GM10266 (cell line): ENCODE measurements at regions not wholly inside any gene's neighbourhood (a gene's known extent, or its start where the extent isn't known, plus 50 kb on each side); places are given as distances from the start of the nearest gene placed in this dataset.

Source experiments
- DNase-seq: peaks from one replicate; pipeline ENCODE4 v3.0.0; 2012; ENCODE audit errors: extremely low spot score
- CTCF ChIP-seq: IDR thresholded peaks from 2 replicates; pipeline ENCODE4 v1.5.1; 2012; ENCODE audit warnings: mild to moderate bottlenecking, low read depth; ENCODE audit not compliant: control insufficient read depth, insufficient read depth; ENCODE audit errors: missing control alignments

DNA sequence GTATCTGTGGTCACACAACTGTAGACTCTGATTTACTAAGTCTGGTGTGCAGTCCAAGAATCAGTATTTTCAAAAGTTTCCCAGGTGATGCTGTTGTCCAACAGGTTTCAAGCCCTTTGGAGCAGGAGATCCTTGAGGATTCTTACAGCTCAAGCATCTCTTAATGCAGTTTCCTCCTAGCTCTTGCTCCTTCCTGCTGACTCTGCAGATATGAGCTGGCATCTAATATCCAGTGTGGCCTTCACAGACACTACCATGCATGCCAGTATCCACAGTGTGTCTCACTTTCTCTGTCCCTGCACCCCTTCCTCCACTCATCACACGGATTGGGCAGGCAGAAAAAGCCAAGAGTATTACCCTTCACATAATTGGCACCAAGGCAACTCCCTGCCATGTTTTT lies 182.2 kb upstream of the TNC start:
- no peak for TF ChIP-seq CTCF
- no peak for DNase-seq

GRCh38 chr9:115300874-115301273 lies 182.9 kb upstream of the TNC start:
- no peak for DNase-seq
- TF ChIP-seq CTCF: no peak

DNA sequence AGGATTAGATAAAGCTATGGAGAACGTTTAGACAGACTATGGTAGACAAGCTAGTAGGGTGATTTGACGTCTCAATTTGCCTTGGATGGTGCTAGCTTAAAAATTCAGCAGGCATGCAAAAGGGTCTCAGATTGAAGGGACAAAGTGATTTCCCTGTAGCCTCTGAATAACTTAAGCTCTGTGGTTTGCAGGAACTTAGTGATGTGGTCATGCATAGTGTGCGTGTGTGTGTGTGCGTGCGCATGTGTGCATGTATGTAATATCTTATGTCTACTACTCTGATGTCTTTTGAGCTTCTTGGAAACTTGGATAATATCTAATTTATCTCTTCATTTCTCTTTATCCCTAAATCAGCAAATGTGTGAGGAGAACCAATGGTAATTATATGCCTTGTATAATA lies 183.6 kb upstream of the TNC start:
- no peak for TF ChIP-seq CTCF
- DNase-seq: no peak

DNA sequence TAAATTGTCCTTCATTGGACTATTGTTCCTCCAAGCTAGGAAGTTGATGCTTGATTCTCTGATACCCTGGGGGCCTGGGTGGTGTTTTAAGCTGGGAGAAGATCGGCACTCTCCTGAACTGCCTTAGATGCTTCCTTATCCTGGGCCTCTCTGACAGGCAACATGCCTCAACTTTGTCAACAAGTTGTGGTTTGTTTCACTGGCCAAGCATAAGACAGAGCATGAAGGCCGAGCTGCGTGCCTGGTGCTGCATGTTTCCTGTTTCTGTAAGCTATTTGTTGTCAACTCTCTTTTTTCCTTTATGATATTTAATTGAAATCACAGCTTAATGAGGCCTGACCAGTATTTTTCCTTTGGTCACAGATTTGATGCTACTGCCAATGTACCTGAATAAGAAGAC lies 187.6 kb upstream of the TNC start:
- DNase-seq: no peak
- TF ChIP-seq CTCF: no peak

DNA sequence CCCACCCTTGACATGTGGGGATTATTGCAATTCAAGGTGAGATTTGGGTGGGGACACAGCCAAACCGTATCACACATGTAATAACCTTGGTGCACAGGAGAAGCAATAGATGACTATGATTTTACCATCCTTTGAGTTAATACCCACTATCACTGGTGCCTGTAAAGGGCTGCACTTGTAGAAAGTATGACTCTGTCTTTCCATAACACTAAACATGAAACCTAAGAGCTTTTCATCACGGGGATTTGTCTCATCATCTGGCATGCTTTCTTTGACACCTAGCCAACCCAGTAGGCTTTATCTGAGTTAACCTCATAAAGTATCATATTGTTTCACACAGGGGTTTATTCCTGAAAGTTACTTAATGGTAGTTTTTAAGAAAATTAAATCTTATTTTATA lies 188.9 kb upstream of the TNC start:
- no peak for TF ChIP-seq CTCF
- no peak for DNase-seq

DNA sequence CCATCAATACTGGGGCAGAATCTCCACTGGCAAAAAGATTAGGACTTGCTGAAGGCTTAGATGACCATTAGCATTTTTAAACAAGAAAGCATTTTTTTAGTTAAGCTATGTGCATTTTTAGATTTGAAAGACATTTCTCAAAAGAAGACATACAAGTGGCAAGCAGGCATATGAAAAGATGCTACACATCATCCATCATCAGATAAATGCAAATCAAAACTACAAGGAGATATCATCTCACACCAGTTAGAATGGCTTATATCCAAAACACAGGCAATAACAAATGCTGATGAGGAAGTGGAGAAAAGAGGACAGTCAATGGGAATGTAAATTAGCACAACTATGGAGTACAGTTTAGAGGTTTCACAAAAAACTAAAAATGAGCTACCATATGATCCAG lies 195.6 kb upstream of the TNC start:
- no peak for DNase-seq
- no peak for TF ChIP-seq CTCF

GRCh38 chr9:115326461-115326860 lies 208.5 kb upstream of the TNC start:
- no peak for DNase-seq
- TF ChIP-seq CTCF: no peak
